WTC11 (cell line): ENCODE measurements at regions not wholly inside any gene's neighbourhood (a gene's known extent, or its start where the extent isn't known, plus 50 kb on each side); places are given as distances from the start of the nearest gene placed in this dataset.

Experiments
- ZNF219 ChIP-seq: sonication (generic); formaldehyde crosslinking; IDR thresholded peaks from 2 replicates; pipeline ENCODE4 v1.8.0; 2023; ENCODE audit warnings: missing genetic modification reagents, mild to moderate bottlenecking, borderline replicate concordance
- ZNF232 ChIP-seq: sonication (generic); formaldehyde crosslinking; IDR thresholded peaks from 2 replicates; pipeline ENCODE4 v1.8.0; 2022; ENCODE audit warnings: mild to moderate bottlenecking, missing genetic modification reagents
- ZNF423 ChIP-seq: fragments of 250-450 bp; sonication (Bioruptor Pico); IDR thresholded peaks from 2 replicates; pipeline ENCODE4 v2.1.2; 2022; ENCODE audit warnings: mild to moderate bottlenecking, moderate library complexity
- TF ChIP-seq, protein P1 (sequence below): fragments of 200-600 bp; IDR thresholded peaks from 2 replicates; pipeline ENCODE4 v1.8.0; 2022; ENCODE audit warnings: antibody characterized with exemption
- TF ChIP-seq, protein P2 (sequence below): sonication (generic); formaldehyde crosslinking; IDR thresholded peaks from 2 replicates; pipeline ENCODE4 v1.8.1; 2023; ENCODE audit warnings: mild to moderate bottlenecking, missing genetic modification reagents, borderline replicate concordance
- TF ChIP-seq, protein P3 (sequence below): sonication (generic); formaldehyde crosslinking; IDR thresholded peaks from 2 replicates; pipeline ENCODE4 v1.8.1; 2023; ENCODE audit warnings: mild to moderate bottlenecking, missing genetic modification reagents

- TF ChIP-seq, protein P1, sequence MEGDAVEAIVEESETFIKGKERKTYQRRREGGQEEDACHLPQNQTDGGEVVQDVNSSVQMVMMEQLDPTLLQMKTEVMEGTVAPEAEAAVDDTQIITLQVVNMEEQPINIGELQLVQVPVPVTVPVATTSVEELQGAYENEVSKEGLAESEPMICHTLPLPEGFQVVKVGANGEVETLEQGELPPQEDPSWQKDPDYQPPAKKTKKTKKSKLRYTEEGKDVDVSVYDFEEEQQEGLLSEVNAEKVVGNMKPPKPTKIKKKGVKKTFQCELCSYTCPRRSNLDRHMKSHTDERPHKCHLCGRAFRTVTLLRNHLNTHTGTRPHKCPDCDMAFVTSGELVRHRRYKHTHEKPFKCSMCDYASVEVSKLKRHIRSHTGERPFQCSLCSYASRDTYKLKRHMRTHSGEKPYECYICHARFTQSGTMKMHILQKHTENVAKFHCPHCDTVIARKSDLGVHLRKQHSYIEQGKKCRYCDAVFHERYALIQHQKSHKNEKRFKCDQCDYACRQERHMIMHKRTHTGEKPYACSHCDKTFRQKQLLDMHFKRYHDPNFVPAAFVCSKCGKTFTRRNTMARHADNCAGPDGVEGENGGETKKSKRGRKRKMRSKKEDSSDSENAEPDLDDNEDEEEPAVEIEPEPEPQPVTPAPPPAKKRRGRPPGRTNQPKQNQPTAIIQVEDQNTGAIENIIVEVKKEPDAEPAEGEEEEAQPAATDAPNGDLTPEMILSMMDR: no peak
- TF ChIP-seq ZNF219 (CRISPR knock-in tag) (no peak), ZNF232 (CRISPR knock-in tag) (no peak), ZNF423 (CRISPR knock-in tag) (no peak)
- TF ChIP-seq, protein P2, sequence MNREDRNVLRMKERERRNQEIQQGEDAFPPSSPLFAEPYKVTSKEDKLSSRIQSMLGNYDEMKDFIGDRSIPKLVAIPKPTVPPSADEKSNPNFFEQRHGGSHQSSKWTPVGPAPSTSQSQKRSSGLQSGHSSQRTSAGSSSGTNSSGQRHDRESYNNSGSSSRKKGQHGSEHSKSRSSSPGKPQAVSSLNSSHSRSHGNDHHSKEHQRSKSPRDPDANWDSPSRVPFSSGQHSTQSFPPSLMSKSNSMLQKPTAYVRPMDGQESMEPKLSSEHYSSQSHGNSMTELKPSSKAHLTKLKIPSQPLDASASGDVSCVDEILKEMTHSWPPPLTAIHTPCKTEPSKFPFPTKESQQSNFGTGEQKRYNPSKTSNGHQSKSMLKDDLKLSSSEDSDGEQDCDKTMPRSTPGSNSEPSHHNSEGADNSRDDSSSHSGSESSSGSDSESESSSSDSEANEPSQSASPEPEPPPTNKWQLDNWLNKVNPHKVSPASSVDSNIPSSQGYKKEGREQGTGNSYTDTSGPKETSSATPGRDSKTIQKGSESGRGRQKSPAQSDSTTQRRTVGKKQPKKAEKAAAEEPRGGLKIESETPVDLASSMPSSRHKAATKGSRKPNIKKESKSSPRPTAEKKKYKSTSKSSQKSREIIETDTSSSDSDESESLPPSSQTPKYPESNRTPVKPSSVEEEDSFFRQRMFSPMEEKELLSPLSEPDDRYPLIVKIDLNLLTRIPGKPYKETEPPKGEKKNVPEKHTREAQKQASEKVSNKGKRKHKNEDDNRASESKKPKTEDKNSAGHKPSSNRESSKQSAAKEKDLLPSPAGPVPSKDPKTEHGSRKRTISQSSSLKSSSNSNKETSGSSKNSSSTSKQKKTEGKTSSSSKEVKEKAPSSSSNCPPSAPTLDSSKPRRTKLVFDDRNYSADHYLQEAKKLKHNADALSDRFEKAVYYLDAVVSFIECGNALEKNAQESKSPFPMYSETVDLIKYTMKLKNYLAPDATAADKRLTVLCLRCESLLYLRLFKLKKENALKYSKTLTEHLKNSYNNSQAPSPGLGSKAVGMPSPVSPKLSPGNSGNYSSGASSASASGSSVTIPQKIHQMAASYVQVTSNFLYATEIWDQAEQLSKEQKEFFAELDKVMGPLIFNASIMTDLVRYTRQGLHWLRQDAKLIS (CRISPR knock-in tag): no peak
- TF ChIP-seq, protein P3, sequence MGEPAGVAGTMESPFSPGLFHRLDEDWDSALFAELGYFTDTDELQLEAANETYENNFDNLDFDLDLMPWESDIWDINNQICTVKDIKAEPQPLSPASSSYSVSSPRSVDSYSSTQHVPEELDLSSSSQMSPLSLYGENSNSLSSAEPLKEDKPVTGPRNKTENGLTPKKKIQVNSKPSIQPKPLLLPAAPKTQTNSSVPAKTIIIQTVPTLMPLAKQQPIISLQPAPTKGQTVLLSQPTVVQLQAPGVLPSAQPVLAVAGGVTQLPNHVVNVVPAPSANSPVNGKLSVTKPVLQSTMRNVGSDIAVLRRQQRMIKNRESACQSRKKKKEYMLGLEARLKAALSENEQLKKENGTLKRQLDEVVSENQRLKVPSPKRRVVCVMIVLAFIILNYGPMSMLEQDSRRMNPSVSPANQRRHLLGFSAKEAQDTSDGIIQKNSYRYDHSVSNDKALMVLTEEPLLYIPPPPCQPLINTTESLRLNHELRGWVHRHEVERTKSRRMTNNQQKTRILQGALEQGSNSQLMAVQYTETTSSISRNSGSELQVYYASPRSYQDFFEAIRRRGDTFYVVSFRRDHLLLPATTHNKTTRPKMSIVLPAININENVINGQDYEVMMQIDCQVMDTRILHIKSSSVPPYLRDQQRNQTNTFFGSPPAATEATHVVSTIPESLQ (CRISPR knock-in tag): no peak
These were observed 131.5 kb downstream of the MTX3 start for GRCh38 chr5:79859588-79859987.
